ENCODE measurements at regions not wholly inside any gene's neighbourhood (a gene's known extent, or its start where the extent isn't known, plus 50 kb on each side); places are given as distances from the start of the nearest gene placed in this dataset.

GRCh38 chr1:94318505-94319030 lies 81.2 kb upstream of the ARHGAP29 start (continued):
- TF ChIP-seq ZNF404 (tag by site-specific recombination; IDR thresholded peaks at IDR 0.05), result no peak
- TF ChIP-seq ZNF426 (tag by site-specific recombination; IDR thresholded peaks at IDR 0.05), result no peak
- no peak for TF ChIP-seq ZFP37 (tag by site-specific recombination; IDR thresholded peaks at IDR 0.05)

DNA sequence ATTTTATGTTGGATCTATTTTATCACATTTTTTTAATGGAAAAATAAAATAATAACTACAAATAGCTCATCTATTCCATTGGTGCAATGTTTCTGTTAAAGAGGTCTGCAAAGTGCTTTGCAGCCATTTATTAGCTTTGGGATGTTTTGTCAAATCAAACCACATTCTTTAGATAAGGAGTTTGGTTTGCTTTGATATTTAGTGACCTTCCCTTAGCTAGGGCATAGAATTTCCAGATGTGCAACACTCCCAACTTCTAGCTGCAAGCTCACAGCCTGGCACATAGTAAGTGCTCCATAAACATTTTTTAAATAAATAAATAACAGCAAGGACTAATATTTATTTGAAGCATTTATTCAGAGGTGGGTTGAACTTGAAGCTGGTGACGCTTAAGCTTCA lies 80.4 kb upstream of the ARHGAP29 start:
- POLR2A ChIA-PET, result no interaction called here
- peaks cover 4% of the 10 kb centered on the region; the same call in 1 of the 2 replicates for H3K4me1 ChIP-seq (ENCODE audit: control insufficient read depth, insufficient read depth, low read length)
- CTCF ChIA-PET, result interaction anchor here (0.7 to 3.3 kb wide), 5 partner anchors 10 to 278 kb away, joined by 3 to 22 read pairs (median 4); no protein-coding TSS in a partner anchor
- no peak overlapping the region for H3K27ac ChIP-seq (ENCODE audit: extremely low read depth, low read depth, low read length)
- H3K4me3 ChIP-seq (ENCODE audit: low read depth, low read length), result no peak overlapping the region
- TF ChIP-seq ZBTB48 (tag by site-specific recombination; IDR thresholded peaks at IDR 0.05), result 0 out of 2 replicates have a peak, but pooled peaks have one; percentile 27
- no peak for TF ChIP-seq EGR2 (tag by site-specific recombination; IDR thresholded peaks at IDR 0.05; ENCODE audit: low read depth)
- H3K36me3 ChIP-seq (ENCODE audit: control insufficient read depth in 2 of 2, insufficient read depth in 1 of 2, low read length in 2 of 2), result no peaks in the 10 kb centered on the region
- no peaks in the 10 kb centered on the region for H3K9me3 ChIP-seq (ENCODE audit: control insufficient read depth, insufficient read depth, low read depth, low read length)

- ChIA-PET CTCF (interaction anchor here (0.7 to 3.3 kb wide), 5 partner anchors 9 to 277 kb away, joined by 3 to 22 read pairs (median 4); no protein-coding TSS in a partner anchor), POLR2A (no interaction called here)
- Histone ChIP-seq H3K4me1 (ENCODE audit: control insufficient read depth, insufficient read depth, low read length) (peaks cover 3% of the 10 kb centered on the region; the same call in 1 of the 2 replicates), H3K36me3 (ENCODE audit: control insufficient read depth in 2 of 2, insufficient read depth in 1 of 2, low read length in 2 of 2) (no peaks in the 10 kb centered on the region), H3K27ac (ENCODE audit: extremely low read depth, low read depth, low read length) (no peak overlapping the region), H3K9me3 (ENCODE audit: control insufficient read depth, insufficient read depth, low read depth, low read length) (no peaks in the 10 kb centered on the region), H3K4me3 (ENCODE audit: low read depth, low read length) (no peak overlapping the region)
- TF ChIP-seq ZXDB (tag by site-specific recombination; IDR thresholded peaks at IDR 0.05) (no peak), ZNF184 (tag by site-specific recombination; IDR thresholded peaks at IDR 0.05) (no peak), KLF1 (tag by site-specific recombination; IDR thresholded peaks at IDR 0.05) (no peak), MEIS1 (CRISPR knock-in tag; IDR thresholded peaks at IDR 0.05; ENCODE audit: borderline replicate concordance) (no peak), ZFHX2 (tag by site-specific recombination; conservative IDR thresholded peaks at IDR 0.05) (peak; percentile 62), ZNF211 (tag by site-specific recombination; IDR thresholded peaks at IDR 0.05; ENCODE audit: low read depth) (0 out of 2 replicates have a peak, but pooled peaks have one; percentile 17), ZNF362 (tag by site-specific recombination; IDR thresholded peaks at IDR 0.05) (no peak), ZNF548 (tag by site-specific recombination; IDR thresholded peaks at IDR 0.05) (no peak), HOXD13 (CRISPR knock-in tag; IDR thresholded peaks at IDR 0.05; ENCODE audit: borderline replicate concordance) (no peak)
- TF ChIP-seq, protein P1, sequence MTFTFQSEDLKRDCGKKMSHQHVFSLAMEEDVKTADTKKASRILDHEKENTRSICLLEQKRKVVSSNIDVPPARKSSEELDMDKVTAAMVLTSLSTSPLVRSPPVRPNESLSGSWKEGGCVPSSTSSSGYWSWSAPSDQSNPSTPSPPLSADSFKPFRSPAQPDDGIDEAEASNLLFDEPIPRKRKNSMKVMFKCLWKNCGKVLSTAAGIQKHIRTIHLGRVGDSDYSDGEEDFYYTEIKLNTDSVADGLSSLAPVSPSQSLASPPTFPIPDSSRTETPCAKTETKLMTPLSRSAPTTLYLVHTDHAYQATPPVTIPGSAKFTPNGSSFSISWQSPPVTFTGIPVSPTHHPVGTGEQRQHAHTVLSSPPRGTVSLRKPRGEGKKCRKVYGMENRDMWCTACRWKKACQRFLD (tag by site-specific recombination; IDR thresholded peaks at IDR 0.05), result no peak
These were observed 79.7 kb upstream of the ARHGAP29 start for GRCh38 chr1:94316836-94317789.

DNA sequence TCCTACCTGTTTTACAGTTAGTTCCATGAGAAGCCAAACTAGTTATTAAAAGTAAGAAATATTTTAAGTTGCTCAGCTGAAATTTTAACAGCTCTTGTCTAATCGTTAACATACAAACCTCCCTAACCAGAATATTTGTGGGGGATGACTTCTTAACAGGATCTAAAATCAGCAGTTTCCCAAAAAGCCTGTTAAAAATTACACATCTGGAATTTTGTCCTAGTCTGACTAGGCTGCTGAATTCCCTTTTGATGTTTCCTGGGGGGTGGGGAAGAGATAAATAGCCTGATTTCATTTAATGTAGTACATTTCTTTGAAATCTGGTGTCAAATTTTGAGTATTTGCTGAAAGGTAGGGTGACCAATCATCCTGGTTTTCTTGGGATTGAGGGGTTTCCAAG lies 78.8 kb upstream of the ARHGAP29 start:
- H3K4me3 ChIP-seq (ENCODE audit: low read depth, low read length), result no peak overlapping the region
- TF ChIP-seq ZNF529 (tag by site-specific recombination; IDR thresholded peaks at IDR 0.05; ENCODE audit: insufficient replicate concordance) (no peak), ZNF2 (tag by site-specific recombination; IDR thresholded peaks at IDR 0.05) (no peak), ZNF514 (tag by site-specific recombination; IDR thresholded peaks at IDR 0.05) (no peak), ZNF549 (tag by site-specific recombination; IDR thresholded peaks at IDR 0.05) (no peak), ZNF692 (tag by site-specific recombination; IDR thresholded peaks at IDR 0.05) (no peak), ZNF510 (tag by site-specific recombination; IDR thresholded peaks at IDR 0.05; ENCODE audit: insufficient replicate concordance) (no peak), ZNF169 (tag by site-specific recombination; IDR thresholded peaks at IDR 0.05) (no peak), YY1 (tag by site-specific recombination; IDR thresholded peaks at IDR 0.05) (no peak)

More for the DNA sequence above, 78.8 kb upstream of the ARHGAP29 start:
- Histone ChIP-seq H3K9me3 (ENCODE audit: control insufficient read depth, insufficient read depth, low read depth, low read length) (no peaks in the 10 kb centered on the region), H3K36me3 (ENCODE audit: control insufficient read depth in 2 of 2, insufficient read depth in 1 of 2, low read length in 2 of 2) (no peaks in the 10 kb centered on the region), H3K27ac (ENCODE audit: extremely low read depth, low read depth, low read length) (no peak overlapping the region), H3K4me1 (ENCODE audit: control insufficient read depth, insufficient read depth, low read length) (no peaks in the 10 kb centered on the region)
- ChIA-PET POLR2A (no interaction called here), CTCF (interaction anchor here (3.3 kb wide), 1 partner anchor 19 kb away, joined by 22 read pairs; no protein-coding TSS in a partner anchor)

Data from HEK293 (cell line).